Astrocyte (in vitro differentiated cells and primary cell): ENCODE measurements at regions not wholly inside any gene's neighbourhood (a gene's known extent, or its start where the extent isn't known, plus 50 kb on each side); places are given as distances from the start of the nearest gene placed in this dataset.

ENCODE experiments used
- EZH2 ChIP-seq: IDR thresholded peaks from 2 replicates; pipeline ENCODE4 v1.6.1; 2012; ENCODE audit warnings: mild to moderate bottlenecking, low read length, inconsistent platforms; ENCODE audit not compliant: insufficient read depth
- TF ChIP-seq, protein P1 (sequence below): IDR thresholded peaks from 2 replicates; pipeline ENCODE4 v1.5.1; 2011; ENCODE audit warnings: low read depth, mild to moderate bottlenecking, inconsistent platforms, low read length, moderate library complexity; ENCODE audit not compliant: insufficient read depth

DNA sequence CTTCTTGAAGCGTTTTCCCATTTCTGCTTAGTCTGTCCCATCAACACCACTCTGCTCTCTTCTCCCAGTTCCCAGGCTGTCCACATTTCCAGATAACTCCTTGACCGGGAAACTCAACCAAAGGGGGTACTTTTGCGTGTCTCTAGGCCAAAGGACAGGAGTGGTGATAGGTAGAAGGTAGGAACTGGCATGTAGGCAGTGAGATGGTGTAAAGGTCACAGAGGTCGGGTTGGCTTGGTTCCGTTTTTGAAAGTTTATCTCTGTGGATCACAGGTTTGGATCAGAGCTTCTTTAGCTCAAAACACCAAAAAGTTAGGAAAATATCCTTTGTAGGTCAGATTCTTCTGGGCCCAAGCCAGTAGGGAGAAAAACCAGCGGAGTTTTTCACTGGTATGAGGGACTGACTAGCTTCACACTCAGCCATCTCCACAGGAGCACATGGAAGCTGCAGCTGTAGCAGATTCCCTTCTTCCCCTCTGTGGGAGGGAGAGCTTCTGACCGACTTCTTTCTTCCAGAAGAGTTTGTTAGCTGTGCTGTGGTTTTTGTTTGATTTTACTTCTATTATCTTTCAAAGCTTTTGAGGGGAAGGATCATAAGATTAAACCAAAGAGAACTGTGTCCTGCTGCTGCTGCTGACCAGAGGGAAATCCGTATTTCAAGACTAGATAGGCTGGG lies 98.4 kb upstream of the DMRT1 start:
- TF ChIP-seq, protein P1, sequence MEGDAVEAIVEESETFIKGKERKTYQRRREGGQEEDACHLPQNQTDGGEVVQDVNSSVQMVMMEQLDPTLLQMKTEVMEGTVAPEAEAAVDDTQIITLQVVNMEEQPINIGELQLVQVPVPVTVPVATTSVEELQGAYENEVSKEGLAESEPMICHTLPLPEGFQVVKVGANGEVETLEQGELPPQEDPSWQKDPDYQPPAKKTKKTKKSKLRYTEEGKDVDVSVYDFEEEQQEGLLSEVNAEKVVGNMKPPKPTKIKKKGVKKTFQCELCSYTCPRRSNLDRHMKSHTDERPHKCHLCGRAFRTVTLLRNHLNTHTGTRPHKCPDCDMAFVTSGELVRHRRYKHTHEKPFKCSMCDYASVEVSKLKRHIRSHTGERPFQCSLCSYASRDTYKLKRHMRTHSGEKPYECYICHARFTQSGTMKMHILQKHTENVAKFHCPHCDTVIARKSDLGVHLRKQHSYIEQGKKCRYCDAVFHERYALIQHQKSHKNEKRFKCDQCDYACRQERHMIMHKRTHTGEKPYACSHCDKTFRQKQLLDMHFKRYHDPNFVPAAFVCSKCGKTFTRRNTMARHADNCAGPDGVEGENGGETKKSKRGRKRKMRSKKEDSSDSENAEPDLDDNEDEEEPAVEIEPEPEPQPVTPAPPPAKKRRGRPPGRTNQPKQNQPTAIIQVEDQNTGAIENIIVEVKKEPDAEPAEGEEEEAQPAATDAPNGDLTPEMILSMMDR: no peak
- TF ChIP-seq EZH2: no peak
